Right cardiac atrium (tissue), 5 donors: ENCODE measurements at regions not wholly inside any gene's neighbourhood (a gene's known extent, or its start where the extent isn't known, plus 50 kb on each side); places are given as distances from the start of the nearest gene placed in this dataset.
A peak's percentile ranks its signal among the peaks of the same experiment; 100 is the strongest.

Source experiments
- ATAC-seq, 2 donors: fragments of 200-7000 bp; cut with Tn5 transposase; one replicate each; pipeline versions ENCODE4 v1.8.0 to v1.9.1; 2020; ENCODE audit warnings: moderate library complexity in 2 of 2, mild to moderate bottlenecking in 1 of 2
- DNase-seq, 3 donors: peaks; one replicate each; pipeline ENCODE4 v3.0.0-alpha.2; 2020
- H3K27ac ChIP-seq: one replicate; pipeline ENCODE4 v1.5.1; 2013; ENCODE audit warnings: mild to moderate bottlenecking, low read length, control low read depth, moderate library complexity
- H3K27me3 ChIP-seq: one replicate; pipeline ENCODE4 v1.6.1; 2013; ENCODE audit not compliant: control insufficient read depth, insufficient read depth
- H3K4me1 ChIP-seq: one replicate; pipeline ENCODE4 v1.6.1; 2013; ENCODE audit warnings: low read length; ENCODE audit not compliant: control insufficient read depth, insufficient read depth
- H3K4me3 ChIP-seq: one replicate; pipeline ENCODE4 v1.5.1; 2013; ENCODE audit warnings: low read length, control low read depth
- H3K9me3 ChIP-seq: one replicate; pipeline ENCODE4 v1.6.1; 2013; ENCODE audit warnings: low read length; ENCODE audit not compliant: control insufficient read depth
- WGBS: extraction: QIAGEN DNeasy Blood & Tissue Kit; methylation state at CpG from one replicate; pipeline ENCODE4 v1.1.7; 2013; 5-methylcytosine and 5-hydroxymethylcytosine counted together
- intact Hi-C, 4 donors: fragments of 100-400 bp; cut with DNase I; formaldehyde crosslinking; loops; one replicate each; pipeline versions ENCODE4 v1.11.0 to v1.14.0; 2022 to 2023
- donor health status: healthy with polysubstance abuse.
- donor health status: DM: no; HTN: yes; CAD: no.
- donor health status: DM: no; HTN: no; CAD: no.
- donor health status: DM: no; HTN: yes; CAD: no; lungs with severe emphysema.
- donor health status: DM: yes; HTN: yes; CAD: no.

DNA sequence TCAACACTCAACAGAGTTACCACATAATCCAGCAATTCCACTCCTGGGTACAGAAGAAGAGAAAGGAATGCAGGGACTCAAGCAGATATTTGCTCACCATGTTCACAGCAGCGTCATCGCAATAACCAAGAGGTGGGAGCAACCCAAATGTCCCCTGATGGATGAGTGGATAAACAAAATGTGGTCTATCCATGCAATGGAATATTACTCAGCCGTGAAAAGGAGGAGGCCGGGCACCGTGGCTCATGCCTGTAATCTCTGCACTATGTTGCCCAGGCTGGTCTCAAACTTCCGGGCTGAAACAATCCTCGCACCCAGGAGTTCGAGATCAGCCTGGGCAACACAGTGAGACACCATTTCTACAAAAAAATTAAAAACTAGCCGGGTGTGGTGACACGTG is 131.7 kb downstream of the CTTN start:
- DNase-seq, result peak in 2 of 3 donors; percentile 7 to 33
- no peaks in the 10 kb centered on the region for H3K27me3 ChIP-seq
- H3K9me3 ChIP-seq, result no peaks in the 10 kb centered on the region
- intact Hi-C loops, result no loop called here
- H3K4me1 ChIP-seq, result no peaks in the 10 kb centered on the region
- 87% methylated on average over 10 of the region's 10 CpGs for whole genome bisulfite sequencing
- H3K27ac ChIP-seq, result no peak overlapping the region
- no peak overlapping the region for H3K4me3 ChIP-seq
- ATAC-seq, result no peak

GRCh38 chr11:70530629-70531185 is 132.4 kb downstream of the CTTN start:
- WGBS, result 94% methylated on average over 11 of the region's 11 CpGs
- ATAC-seq, result no peak

DNA sequence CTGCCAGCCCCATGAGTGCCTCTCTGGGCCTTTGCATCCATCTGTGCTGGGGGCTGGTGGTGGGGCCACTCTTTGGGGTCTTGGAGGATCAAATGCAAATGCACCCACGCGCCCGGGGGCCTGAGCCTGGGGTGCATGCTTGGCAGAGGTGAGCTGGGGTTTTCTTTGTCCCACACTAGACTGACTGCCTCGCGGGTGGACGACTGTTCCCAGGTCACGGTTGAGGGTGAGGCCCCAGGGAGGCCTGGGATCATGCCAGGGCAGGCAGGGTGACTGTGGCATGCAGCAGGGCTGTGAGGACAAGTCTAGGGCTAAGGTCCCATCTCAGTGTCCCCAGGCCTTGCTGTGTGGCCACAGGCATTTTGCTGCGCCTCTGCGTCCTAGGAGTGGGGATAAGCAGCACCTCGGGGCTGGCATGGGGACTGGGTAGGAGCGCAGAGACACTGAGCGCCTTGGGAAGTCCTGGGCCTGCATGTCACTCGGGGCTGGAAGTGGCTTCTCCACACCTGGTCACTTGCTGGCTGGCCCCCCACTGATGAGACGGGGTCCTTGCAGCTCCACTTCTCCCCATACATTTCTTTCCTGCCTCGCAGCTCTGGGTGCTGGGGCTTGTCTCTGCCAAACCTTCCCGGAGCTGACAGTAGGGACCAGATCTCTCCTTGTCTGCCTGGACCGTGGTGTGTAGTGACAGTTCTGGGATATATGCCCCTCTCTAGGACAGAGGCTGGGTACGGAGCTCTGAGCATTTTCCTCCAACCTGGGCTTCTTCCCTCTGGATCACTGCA is 133.1 kb downstream of the CTTN start:
- DNase-seq (peak in 2 of 3 donors; percentile 29 to 32), ATAC-seq (no peak)
- Histone ChIP-seq H3K27me3 (no peaks in the 10 kb centered on the region), H3K4me1 (no peaks in the 10 kb centered on the region), H3K9me3 (no peaks in the 10 kb centered on the region), H3K27ac (no peak overlapping the region), H3K4me3 (no peak overlapping the region)
- 79% methylated on average over 18 of the region's 18 CpGs for WGBS
- intact Hi-C loops, result no loop called here

More at GRCh38 chr11:70530629-70531185, 132.4 kb downstream of the CTTN start:
- H3K27ac ChIP-seq, result no peak overlapping the region
- intact Hi-C loops, result no loop called here
- no peak overlapping the region for H3K4me3 ChIP-seq
- H3K9me3 ChIP-seq, result no peaks in the 10 kb centered on the region
- no peaks in the 10 kb centered on the region for H3K4me1 ChIP-seq
- H3K27me3 ChIP-seq, result no peaks in the 10 kb centered on the region
- DNase-seq, result peak in 1 of 3 donors; percentile 21

DNA sequence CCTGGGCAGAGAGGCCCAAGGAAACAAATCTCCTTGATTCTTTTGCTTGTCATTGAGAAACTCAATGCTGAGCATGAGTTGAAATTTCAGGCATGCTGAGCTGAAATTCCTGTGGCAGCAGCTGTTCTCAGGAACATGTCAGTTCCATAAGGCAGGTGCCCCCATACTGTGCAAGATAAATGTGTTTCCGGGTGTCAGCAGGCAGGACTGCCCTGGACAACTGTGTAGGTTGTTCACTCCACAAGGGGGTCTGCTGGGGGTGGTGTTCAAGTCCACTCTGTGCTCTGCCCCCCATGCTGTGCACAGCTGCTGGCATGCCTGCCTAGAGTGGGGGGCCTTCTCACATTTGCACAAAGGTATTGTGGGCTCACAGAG is 133.7 kb downstream of the CTTN start:
- Histone ChIP-seq H3K4me1 (no peaks in the 10 kb centered on the region), H3K4me3 (no peak overlapping the region), H3K9me3 (no peaks in the 10 kb centered on the region), H3K27ac (no peak overlapping the region), H3K27me3 (no peaks in the 10 kb centered on the region)
- DNase-seq (peak in 2 of 3 donors; percentile 16 to 20), ATAC-seq (no peak)
- intact Hi-C loops, result no loop called here
- WGBS, result 49% methylated on average over 1 of the region's 1 CpG

- Histone ChIP-seq H3K27me3 (no peaks in the 10 kb centered on the region), H3K9me3 (no peaks in the 10 kb centered on the region), H3K4me3 (no peak overlapping the region), H3K27ac (no peak overlapping the region), H3K4me1 (no peaks in the 10 kb centered on the region)
- 66% methylated on average over 15 of the region's 15 CpGs for WGBS
- peak in 1 of 3 donors; percentile 16 for DNase-seq
- no peak for ATAC-seq
- intact Hi-C loops, result no loop called here
These were observed 134.4 kb downstream of the CTTN start for GRCh38 chr11:70532731-70533130.

GRCh38 chr11:70535191-70535971 is 137.1 kb downstream of the CTTN start:
- 89% methylated on average over 16 of the region's 16 CpGs for WGBS
- no peak overlapping the region for H3K4me3 ChIP-seq
- intact Hi-C loops, result no loop called here
- ATAC-seq (no peak), DNase-seq (peak in 2 of 3 donors; percentile 1 to 12)
- H3K27me3 ChIP-seq, result no peaks in the 10 kb centered on the region
- H3K27ac ChIP-seq, result no peak overlapping the region
- H3K4me1 ChIP-seq, result no peaks in the 10 kb centered on the region
- H3K9me3 ChIP-seq, result no peaks in the 10 kb centered on the region

- Histone ChIP-seq H3K27ac (no peak overlapping the region), H3K9me3 (no peaks in the 10 kb centered on the region), H3K27me3 (no peaks in the 10 kb centered on the region), H3K4me3 (no peak overlapping the region), H3K4me1 (no peaks in the 10 kb centered on the region)
- peak in 2 of 3 donors; percentile 30 to 48 for DNase-seq
- no peak for ATAC-seq
- intact Hi-C loops, result no loop called here
- 92% methylated on average over 20 of the region's 20 CpGs for WGBS
These were observed 137.9 kb downstream of the CTTN start for GRCh38 chr11:70536051-70536877.

DNA sequence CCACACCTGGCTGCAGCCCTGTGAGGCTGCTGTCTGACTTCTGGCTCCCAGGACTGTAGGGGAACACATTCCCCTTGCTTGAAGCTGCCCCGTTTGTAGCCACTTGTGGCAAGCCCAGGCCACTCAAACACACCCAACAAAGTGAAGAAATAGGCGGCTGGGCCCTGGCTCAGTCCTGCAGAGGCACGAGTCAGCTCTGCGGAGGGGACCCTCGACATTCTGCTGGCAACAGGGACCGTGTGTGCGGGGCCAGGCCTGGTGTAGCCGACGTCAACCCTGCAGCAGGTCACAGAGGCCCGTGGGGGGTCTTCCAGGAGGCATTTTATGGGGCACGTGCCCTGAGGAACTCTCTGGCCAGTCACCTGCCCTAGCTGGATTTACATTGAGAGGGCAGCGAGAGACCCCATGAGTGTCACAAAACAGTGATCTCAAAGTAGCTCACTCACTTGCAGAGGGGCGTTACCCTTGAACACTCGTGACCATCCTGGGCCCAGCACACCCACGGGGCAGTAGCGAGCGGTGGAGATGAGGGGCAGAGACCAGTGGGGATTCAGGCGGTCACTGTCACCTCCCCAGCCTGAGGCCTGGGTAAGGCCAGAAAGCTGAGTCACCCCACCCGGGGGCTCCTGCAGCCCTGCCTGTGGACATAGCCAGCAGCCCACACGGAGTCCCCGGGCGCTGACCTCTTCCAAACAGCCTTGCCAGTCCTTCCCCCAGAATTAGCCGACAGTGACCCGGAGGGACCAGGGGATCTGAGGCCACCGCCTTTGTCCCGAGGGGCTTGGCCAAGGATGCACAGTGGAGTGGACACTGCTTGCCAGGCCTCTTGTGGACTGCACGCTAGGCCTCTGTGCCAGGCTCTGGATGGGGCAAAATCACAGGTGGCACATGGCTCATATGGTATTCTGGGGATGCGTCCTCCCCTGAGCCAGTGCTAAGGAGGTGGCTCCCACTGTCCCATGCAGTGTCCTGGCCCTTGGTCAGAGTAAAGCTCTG is 139.5 kb downstream of the CTTN start:
- WGBS, result 80% methylated on average over 28 of the region's 28 CpGs
- H3K9me3 ChIP-seq, result no peaks in the 10 kb centered on the region
- H3K27ac ChIP-seq, result no peak overlapping the region
- no peak for ATAC-seq
- H3K27me3 ChIP-seq, result no peaks in the 10 kb centered on the region
- no peaks in the 10 kb centered on the region for H3K4me1 ChIP-seq
- intact Hi-C loops, result no loop called here
- H3K4me3 ChIP-seq, result no peak overlapping the region
- DNase-seq, result peak in 2 of 3 donors; percentile 28 to 43

DNA sequence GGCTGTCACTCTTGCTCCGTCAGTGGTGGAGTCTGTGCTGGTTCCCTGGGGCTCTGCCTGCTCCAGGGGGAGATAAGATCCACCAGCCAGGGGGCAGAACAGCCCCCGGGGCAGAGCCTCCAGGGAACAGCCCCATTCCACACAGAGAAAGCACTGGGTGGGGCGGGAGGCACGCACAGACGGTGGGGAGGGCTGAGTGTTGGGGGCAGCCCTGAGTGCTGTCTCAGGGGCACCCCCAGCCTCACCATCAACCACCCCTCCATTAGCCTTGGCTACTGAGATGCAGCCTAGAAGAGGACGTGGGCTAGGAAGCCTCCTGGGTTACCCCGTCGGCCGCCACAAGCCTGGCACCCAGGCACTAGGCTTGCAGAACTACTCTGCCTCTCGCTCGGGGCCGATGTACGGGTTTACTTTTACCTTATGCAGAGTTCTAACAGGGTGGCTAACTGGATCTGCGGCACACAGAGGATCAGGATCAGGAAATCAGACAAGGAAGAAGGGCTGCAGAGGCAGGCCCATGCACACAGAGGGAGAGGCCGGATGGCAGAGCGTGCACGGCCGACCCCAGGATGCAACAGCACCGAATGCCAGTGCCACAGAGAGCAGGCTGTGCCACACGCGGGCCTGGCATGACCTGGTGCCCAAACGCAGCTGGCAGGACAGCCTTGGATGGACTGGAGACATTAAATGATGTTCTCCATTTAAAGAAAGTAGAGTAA is 140.5 kb downstream of the CTTN start:
- DNase-seq (peak in 1 of 3 donors; percentile 21), ATAC-seq (no peak)
- intact Hi-C loops, result no loop called here
- Histone ChIP-seq H3K27ac (no peak overlapping the region), H3K27me3 (no peaks in the 10 kb centered on the region), H3K4me1 (no peaks in the 10 kb centered on the region), H3K4me3 (no peak overlapping the region), H3K9me3 (no peaks in the 10 kb centered on the region)
- WGBS, result 81% methylated on average over 22 of the region's 22 CpGs
